Mucosa of descending colon (tissue), 3 donors: ENCODE measurements at regions not wholly inside any gene's neighbourhood (a gene's known extent, or its start where the extent isn't known, plus 50 kb on each side); places are given as distances from the start of the nearest gene placed in this dataset.

ENCODE experiments used
- ATAC-seq: fragments of 200-7000 bp; cut with Tn5 transposase; one replicate; pipeline ENCODE4 v1.9.1; 2020; ENCODE audit warnings: mild to moderate bottlenecking, moderate library complexity
- DNase-seq, 3 donors: peaks; one replicate each; pipeline ENCODE4 v3.0.0-alpha.2; 2020
- H3K36me3 ChIP-seq: fragments of 200-600 bp; one replicate; pipeline ENCODE4 v1.8.0; 2021; ENCODE audit warnings: low read depth, mild to moderate bottlenecking
- H3K4me1 ChIP-seq: fragments of 200-600 bp; one replicate; pipeline ENCODE4 v1.8.0; 2021; ENCODE audit warnings: low read depth, mild to moderate bottlenecking
- H3K4me3 ChIP-seq: fragments of 200-600 bp; one replicate; pipeline ENCODE4 v1.8.0; 2021; ENCODE audit warnings: mild to moderate bottlenecking
- H3K9me3 ChIP-seq: fragments of 200-600 bp; one replicate; pipeline ENCODE4 v1.8.0; 2021; ENCODE audit warnings: mild to moderate bottlenecking
- intact Hi-C, 2 donors: fragments of 100-400 bp; cut with DNase I in 1 of 2; cut with micrococcal nuclease in 1 of 2; formaldehyde crosslinking; loops; one replicate each; pipeline versions ENCODE4 v1.11.0 to v1.11.1; 2022; cut with DNase I, micrococcal nuclease
- TF ChIP-seq, protein P1 (sequence below): fragments of 200-600 bp; IDR thresholded peaks from one replicate; pipeline ENCODE4 v1.8.0; 2022; ENCODE audit warnings: antibody characterized with exemption, mild to moderate bottlenecking
- donor health status: DM: no; HTN: no; CAD: no; lungs with moderate emphysema.
- donor health status: DM: no; HTN: no; CAD: no.
- donor health status: DM: no; HTN: yes; CAD: no.

DNA sequence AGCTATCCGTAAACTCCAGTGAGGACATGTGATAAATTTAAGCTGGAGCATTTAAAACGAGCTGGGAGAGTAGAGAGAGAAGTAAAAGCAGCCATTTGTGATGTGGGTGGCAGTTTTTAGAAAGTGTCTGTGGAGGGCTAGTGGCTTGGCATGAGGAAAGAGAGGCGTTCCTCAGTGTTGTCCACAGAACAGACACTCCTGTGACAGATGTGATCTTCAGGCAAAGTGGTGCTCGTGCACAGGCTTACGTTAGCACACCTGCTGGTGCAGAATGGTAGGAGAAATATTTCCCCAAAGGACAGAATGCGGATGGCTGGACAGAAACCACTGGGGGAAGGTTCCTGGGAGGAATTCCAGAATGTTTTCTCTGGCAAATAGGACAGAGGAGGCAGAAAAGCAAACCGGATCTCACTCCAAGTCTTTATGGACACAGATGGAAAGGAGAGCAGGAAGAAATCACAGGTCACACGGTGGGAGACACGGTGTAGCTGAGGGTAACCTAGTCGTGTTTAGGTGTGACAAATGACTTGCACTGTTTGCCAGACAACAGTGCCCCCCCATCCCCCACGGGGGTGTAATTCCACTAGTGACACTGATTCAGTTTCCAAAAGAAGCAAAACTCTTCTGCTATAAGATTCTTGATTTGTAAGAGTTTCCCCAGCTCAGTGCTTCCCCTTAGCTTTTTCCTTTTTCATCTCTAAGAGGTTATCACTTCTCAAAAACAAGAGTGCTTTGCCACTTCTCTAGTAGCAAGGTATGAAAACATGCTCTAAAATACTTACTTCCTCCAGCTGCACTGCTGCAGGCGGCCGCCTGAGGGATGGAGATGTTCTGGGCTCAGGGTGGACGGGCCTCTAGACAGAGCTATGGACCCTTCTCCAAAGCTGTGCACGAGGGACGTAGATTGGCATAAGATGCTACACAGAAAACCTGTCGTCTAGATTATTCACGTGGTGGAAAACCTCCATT is 293.2 kb downstream of the QKI start:
- ATAC-seq (peak; percentile 31), DNase-seq (no peak)
- no peaks in the 10 kb centered on the region for H3K9me3 ChIP-seq
- no peaks in the 10 kb centered on the region for H3K36me3 ChIP-seq
- intact Hi-C loops: no loop called here
- TF ChIP-seq, protein P1, sequence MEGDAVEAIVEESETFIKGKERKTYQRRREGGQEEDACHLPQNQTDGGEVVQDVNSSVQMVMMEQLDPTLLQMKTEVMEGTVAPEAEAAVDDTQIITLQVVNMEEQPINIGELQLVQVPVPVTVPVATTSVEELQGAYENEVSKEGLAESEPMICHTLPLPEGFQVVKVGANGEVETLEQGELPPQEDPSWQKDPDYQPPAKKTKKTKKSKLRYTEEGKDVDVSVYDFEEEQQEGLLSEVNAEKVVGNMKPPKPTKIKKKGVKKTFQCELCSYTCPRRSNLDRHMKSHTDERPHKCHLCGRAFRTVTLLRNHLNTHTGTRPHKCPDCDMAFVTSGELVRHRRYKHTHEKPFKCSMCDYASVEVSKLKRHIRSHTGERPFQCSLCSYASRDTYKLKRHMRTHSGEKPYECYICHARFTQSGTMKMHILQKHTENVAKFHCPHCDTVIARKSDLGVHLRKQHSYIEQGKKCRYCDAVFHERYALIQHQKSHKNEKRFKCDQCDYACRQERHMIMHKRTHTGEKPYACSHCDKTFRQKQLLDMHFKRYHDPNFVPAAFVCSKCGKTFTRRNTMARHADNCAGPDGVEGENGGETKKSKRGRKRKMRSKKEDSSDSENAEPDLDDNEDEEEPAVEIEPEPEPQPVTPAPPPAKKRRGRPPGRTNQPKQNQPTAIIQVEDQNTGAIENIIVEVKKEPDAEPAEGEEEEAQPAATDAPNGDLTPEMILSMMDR: no peak
- no peak overlapping the region for H3K4me3 ChIP-seq
- H3K4me1 ChIP-seq: no peaks in the 10 kb centered on the region

DNA sequence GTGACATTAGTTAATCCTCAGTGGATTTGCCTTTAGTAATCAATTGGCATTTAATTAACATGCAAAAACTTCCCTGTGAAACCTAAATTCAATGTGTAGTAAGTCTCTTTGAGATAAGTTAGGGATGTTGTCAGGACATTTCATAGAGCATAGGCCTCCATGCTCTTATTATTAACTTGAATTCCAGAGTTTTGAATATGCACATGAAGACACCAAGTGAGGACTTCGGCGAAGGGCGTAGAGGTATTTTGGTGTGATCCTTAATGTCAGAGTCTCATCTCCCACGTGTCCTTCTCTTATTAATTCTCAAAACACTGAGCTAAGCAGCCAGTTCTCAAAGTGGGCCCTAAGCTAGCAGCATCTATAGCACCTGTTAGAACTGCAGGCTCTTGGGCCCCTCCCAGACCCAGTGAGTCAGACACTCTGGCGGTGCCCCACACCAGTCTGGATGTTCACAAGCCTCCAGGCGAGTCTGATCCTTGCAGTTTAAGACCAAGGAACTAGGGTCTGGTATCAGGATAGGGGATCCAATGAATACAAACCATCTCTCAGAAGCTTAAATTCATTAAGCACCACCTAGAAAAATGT is 292.1 kb downstream of the QKI start:
- Histone ChIP-seq H3K36me3 (no peaks in the 10 kb centered on the region), H3K4me3 (no peak overlapping the region), H3K9me3 (no peaks in the 10 kb centered on the region), H3K4me1 (no peaks in the 10 kb centered on the region)
- ATAC-seq (no peak), DNase-seq (no peak)
- TF ChIP-seq, protein P1: no peak
- intact Hi-C loops: no loop called here

DNA sequence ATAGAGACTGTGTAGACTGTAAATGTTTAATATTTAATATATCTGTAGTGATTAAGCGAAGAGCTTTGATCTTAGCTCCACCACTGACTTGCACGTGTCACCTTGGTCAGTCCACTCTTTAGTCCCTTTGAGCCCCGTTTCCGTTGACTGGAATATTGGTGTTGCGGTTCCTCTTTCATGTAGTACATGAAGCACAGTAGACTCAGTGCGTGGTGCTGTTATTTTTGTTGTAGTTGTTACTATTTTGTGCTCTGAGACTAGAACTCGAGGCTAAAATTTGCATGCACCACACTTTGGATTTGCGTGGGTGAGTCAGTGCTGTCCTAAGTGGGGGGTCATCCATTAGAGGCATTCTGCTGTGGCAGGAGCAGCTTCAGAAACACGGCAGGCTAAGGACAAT is 291.4 kb downstream of the QKI start:
- TF ChIP-seq, protein P1: no peak
- H3K4me1 ChIP-seq: no peaks in the 10 kb centered on the region
- H3K4me3 ChIP-seq: no peak overlapping the region
- no peaks in the 10 kb centered on the region for H3K9me3 ChIP-seq
- no peaks in the 10 kb centered on the region for H3K36me3 ChIP-seq
- intact Hi-C loops: no loop called here
- peak; percentile 36 for ATAC-seq
- DNase-seq: peak in 1 of 3 donors; percentile 27

DNA sequence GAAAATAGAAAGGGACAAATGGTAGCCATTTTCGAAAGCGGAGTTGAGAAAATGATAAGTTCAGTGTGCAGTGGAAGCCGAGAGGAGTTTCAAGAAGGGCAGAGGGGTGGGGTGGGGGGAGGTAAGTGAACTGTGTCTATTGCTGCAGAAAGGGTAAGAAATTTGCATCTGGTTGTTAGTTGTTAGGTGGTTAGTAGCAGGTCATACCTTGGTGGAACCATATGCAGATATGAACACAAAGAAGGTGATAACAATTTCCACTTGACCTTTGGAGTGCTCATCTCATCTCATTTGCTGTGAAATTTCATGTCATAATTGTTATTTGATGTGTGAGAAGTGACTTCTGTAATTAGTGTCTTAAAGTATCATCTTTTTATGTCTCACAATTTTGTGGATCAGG is 288.2 kb downstream of the QKI start:
- Histone ChIP-seq H3K4me3 (no peak overlapping the region), H3K9me3 (no peaks in the 10 kb centered on the region), H3K4me1 (no peaks in the 10 kb centered on the region), H3K36me3 (no peaks in the 10 kb centered on the region)
- DNase-seq (no peak), ATAC-seq (no peak)
- TF ChIP-seq, protein P1: no peak
- intact Hi-C loops: no loop called here

DNA sequence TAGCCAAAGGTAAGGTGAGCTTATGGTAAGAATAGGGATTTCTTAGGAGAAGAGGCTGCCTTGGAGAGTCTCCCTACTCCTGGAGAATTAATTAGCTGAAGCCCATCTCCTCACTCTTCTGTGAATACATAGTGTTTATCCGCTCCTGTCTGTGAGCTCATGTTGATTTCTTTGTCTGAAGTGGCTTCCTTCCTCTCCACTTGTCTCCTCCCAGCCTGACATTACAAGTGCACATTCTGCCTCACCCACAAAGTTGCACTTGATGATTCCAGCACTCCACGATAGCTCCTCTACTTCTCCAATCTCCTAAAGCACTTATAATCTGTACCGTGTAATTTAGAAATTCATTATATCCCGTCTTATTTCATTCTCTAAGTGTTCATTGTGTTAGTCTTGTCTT is 287.2 kb downstream of the QKI start:
- intact Hi-C loops: no loop called here
- ATAC-seq (no peak), DNase-seq (no peak)

More for the DNA sequence above, 287.2 kb downstream of the QKI start:
- no peaks in the 10 kb centered on the region for H3K4me1 ChIP-seq
- no peak overlapping the region for H3K4me3 ChIP-seq
- TF ChIP-seq, protein P1: no peak
- no peaks in the 10 kb centered on the region for H3K36me3 ChIP-seq
- no peaks in the 10 kb centered on the region for H3K9me3 ChIP-seq
